ENCODE measurements at regions not wholly inside any gene's neighbourhood (a gene's known extent, or its start where the extent isn't known, plus 50 kb on each side); places are given as distances from the start of the nearest gene placed in this dataset.
"Not testable (repeated sequence)": the region's sequence is repeated elsewhere in the genome, so short reads cannot be mapped to it uniquely, and the experiment has no call there.

- DNase-seq = no peak
Observed at GRCh38 chr3:14057701-14058100, 67.0 kb downstream of the CHCHD4 start.

- DNase-seq = no peak
Observed at GRCh38 chr3:14047841-14048240, 76.8 kb downstream of the CHCHD4 start.

DNA sequence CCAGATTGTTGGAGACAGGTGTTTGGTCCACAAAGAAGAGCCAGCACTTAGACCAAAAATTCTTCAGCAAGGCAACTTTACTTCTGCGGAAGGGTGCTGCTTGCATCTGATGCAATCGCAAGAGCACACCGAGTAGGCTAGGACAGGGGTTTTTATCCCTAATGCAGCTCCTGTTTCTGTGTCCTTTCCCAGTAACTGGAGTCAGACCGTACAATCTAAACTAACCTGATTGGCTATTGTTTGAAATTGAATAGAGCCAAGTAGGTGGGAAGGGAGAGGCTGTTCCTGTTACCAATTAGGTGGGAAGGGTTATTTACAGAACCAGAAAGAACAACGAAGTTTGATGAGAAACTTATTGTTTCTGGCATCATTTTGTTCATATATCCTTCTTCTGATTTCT is 77.6 kb downstream of the CHCHD4 start:
- DNase-seq = no peak

DNA sequence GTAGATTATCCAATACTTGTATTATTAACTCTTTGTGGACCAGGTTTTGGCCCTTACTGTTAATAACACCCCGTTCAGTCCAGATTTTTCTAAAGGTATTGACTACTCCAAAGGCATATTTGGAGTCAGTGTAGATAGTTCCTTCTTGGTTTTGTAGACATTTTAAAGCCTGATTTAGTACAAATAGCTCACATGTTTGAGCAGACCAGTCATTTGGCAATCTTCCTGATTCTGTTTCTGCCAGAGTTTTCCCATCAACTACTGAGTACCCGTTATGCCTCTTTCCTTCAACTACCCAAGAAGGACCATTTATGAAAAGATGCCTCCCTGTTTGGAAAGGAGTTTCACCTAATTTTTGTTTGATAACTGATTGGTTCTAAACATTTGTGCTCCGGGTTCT is 82.0 kb downstream of the CHCHD4 start:
- no peak for DNase-seq

DNA sequence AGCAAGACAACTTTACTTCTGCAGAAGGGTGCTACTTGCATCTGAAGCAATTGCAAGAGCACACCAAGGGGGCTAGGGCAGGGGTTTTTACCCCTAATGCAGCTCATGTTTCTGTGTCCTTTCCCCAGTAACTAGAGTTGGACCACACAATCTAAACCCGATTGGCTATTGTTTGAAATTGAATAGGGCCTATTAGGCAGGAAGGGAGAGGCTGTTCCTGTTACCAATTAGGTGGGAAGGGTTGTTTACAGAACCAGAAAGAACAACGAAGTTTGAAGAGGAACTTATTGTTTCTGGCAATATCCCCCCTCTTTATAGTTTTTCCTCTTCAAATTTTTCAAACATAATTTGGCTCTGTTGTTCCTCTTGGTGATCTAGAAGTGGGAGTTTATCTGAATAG is 85.5 kb downstream of the CHCHD4 start:
- DNase-seq = no peak

- no peak for DNase-seq
Observed at GRCh38 chr3:14037211-14037610, 87.5 kb downstream of the CHCHD4 start.

- DNase-seq = no peak
Observed at GRCh38 chr3:14033023-14033422, 91.6 kb downstream of the CHCHD4 start.

- DNase-seq = no peak
Observed at GRCh38 chr3:14031271-14031670, 93.4 kb downstream of the CHCHD4 start.

DNA sequence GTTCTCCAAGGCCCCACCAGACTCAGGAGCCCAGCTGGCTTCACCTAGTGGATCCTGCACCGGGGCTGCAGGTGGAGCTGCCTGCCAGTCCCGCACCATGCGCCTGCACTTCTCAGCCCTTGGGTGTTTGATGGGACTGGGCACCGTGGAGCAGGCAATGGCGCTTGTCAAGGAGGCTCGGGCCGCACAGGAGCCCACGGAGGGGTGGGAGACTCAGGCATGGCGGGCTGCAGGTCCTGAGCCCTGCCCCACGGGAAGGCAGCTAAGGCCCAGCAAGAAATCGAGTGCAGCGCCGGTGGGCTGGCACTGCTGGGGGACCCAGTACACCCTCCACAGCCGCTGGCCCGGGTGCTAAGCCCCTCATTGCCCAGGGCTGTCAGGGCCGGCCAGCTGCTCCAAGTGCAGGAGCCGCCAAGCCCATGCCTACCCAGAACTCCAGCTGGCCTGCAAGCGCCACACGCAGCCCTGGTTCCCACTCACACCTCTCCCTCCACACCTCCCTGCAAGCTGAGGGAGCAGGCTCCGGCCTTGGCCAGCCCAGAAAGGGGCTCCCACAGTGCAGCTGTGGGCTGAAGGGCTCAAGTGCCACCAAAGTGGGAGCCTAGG is 95.2 kb downstream of the CHCHD4 start:
- not testable (repeated sequence) for DNase-seq

DNA sequence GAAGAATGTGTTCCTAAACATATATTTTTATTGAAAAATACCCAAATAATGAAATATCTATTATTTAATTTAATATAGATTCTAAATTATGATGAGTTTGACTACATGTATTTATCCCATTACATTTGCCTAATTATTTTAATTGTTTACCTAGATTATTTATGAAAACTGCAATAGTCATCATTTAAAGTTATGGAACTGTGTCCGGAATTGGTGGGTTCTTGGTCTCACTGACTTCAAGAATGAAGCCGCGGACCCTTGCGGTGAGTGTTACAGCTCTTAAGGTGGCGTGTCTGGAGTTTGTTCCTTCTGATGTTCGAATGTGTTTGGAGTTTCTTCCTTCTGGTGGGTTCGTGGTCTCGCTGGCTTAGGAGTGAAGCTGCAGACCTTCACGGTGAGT is 96.5 kb downstream of the CHCHD4 start:
- DNase-seq = not testable (repeated sequence)

DNA sequence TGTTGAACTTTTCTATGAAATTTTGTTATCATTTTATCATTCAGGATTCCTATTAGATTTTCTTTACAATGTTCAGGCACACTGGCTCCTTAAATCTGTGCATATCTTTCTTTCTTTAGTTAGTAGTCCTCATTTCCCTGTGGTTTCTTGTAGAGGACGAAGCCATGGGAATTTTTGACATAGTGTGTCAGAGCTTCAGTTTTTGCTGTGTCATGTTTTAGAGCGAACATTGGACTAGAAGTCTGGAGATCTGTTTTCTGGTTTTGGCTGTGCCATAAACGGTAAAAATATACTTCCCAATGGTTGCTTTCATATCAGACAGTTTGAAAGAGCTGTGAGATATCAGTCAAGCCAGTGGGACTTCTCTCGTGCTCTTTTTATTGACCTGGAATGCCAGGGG is 105.2 kb downstream of the CHCHD4 start:
- no peak for DNase-seq

DNA sequence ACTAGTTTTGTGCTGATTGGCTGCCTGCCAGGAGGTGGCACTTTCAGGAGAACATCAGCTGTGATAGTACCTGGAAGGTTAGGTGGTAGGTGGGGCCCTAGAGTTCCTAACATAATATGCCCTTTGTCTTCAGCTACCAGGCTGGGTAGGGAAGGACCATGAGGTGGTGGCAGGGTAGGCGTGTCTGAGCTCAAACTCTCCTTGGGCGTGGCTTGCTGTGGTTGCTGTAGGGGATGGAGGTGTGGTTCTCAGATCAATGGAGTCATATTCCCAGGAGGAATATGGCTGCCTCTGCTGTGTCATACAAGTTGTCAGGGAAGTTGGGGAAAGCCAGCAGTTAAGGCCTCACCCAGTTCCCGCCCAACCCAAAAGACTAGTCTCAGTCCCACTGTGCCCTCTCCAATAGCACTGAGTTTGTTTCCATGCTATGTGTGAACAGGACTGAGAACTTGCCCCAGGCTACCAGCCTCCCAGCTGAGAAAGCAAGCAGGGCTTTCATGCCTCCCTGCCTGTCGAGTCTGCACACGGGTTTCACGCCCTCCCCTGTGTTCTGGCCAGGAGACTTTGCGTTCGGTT is 107.7 kb downstream of the CHCHD4 start:
- no peak for DNase-seq

DNA sequence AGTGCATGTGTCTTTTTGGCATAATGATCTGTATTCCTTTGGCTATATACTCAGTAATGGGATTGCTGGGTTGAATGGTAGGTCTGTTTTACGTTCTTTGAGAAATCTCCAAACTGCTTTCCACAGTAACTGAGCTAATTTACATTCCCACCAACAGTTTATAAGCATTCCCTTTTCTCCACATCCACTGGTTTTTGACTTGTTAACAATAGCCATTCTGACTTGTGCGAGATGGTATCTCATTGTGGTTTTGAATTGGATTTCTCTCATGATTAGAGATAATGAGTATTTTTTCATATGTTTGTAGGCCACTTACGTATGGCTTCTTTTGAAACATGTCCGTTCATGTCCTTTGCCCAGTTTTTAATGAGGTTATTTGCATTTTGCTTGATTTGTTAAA is 117.7 kb downstream of the CHCHD4 start:
- DNase-seq = no peak

DNA sequence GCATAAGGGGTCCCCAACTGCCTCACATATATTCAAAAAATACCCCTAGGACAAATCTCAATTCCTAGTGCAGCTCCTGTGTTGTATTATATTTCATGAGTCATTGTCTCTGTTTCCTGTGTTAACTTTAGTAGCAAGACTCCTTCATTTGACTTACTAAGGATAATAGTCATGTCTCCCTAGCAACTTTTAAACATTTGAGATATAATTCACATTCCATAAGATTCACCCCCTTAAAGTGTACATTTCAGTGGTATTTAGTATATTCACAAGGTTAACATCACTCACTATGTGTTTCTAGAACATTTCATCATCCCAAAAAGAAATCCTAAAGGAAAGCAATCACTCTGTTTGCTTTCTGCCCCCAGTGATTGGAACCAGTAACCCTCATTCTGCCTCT is 121.3 kb upstream of the WNT7A start:
- DNase-seq = no peak

GRCh38 chr3:14000556-14000955 is 120.7 kb upstream of the WNT7A start:
- no peak for DNase-seq

- DNase-seq = no peak
Observed at GRCh38 chr3:13998831-13999230, 119.0 kb upstream of the WNT7A start.

DNA sequence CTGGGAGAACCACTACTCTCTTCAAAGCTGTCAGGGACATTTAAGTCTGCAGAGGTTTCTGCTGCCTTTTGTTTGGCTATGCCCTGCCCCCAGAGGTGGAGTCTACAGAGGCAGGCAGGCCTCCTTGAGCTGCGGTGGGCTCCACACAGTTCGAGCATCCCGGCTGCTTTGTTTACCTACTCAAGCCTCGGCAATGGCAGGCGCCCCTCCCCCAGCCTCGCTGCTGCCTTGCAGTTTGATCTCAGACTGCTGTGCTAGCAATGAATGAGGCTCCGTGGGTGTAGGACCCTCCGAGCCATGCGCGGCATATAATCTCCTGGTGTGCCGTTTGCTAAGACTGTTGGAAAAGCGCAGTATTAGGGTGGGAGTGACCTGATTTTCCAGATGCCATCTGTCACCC is 115.3 kb upstream of the WNT7A start:
- DNase-seq = not testable (repeated sequence)

- not testable (repeated sequence) for DNase-seq
Observed at GRCh38 chr3:13988925-13989324, 109.1 kb upstream of the WNT7A start.

GRCh38 chr3:13976469-13976868 is 96.6 kb upstream of the WNT7A start:
- no peak for DNase-seq

DNA sequence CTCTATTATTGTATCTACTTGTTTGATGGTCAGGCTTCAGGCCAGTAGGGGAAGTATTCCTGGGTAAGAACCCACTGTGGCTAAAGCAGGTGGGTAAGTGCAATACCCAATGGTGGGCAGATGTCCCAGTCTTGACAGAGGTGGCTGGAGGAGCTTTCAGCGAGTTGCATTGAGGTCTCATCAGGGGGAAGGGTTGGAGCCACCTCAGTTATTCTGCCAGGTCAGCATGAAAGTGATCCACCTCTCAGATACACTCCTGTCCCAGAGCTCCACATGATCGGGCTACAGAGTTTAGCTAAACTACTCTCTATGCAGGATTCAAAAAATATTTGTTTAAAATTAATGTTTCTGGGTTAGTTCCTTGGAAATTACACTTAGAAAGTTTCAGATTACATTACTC is 95.8 kb upstream of the WNT7A start:
- no peak for DNase-seq

DNA sequence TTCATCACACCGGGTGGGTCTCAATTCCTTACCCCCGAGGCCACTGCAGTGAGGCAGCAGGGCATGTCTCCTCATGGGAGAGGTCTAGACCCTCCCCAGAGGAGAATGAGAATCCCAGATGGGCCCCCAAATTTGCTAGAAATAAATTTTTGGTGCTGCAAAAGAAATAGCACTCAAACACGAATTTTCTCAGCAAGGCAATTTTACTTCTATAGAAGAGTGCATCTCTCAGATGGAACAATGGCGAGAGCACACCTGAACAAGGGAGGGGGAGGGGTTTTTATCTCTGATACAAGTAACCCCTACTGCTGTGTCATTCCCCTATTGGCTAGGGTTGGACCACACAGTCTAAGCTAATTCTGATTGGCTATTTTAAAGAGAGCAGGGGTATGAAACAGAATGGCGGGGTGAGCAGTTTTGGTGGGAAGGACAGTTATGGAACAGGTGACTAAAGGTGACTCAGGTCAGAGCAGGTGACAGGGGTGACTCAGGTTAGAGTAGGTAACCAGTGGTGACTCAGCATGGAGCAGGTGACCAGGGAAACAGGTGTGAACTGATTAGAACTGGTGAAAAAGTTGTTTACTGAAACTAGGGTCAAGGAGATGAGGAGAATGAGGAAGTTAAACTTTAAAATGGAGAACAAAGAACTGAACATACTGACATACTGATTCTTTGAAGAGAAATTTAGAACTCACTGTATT is 93.0 kb upstream of the WNT7A start:
- no peak for DNase-seq

GRCh38 chr3:13966302-13966701 is 86.4 kb upstream of the WNT7A start:
- DNase-seq = no peak

GRCh38 chr3:13963137-13963886 is 83.4 kb upstream of the WNT7A start:
- no peak for DNase-seq
